D341Med (cell line): ENCODE measurements at regions not wholly inside any gene's neighbourhood (a gene's known extent, or its start where the extent isn't known, plus 50 kb on each side); places are given as distances from the start of the nearest gene placed in this dataset.
"Not testable (repeated sequence)": the region's sequence is repeated elsewhere in the genome, so short reads cannot be mapped to it uniquely, and the experiment has no call there.

Experiments used
- DNase-seq: peaks from one replicate; pipeline ENCODE4 v3.0.0; 2012; ENCODE audit warnings: low spot score

DNA sequence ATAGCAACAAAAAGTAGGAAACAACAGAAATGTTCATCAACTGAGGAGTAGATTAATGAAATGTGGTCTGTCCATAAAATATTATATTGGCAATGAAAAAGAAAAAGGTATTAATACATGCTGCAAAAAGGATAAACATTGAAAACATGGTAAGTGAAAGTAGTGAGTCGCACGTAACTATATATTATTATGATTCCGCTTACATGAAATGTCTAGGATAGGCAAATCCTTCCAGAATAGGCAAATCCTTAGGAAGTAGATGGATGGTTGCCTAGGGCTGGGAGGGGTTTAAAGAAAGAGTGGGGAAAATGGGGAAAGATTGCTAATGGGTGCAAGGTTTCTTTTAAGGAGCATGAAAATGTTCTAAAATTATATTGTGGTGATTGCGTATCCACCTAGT is 198.1 kb upstream of the WSB1 start:
- DNase-seq = not testable (repeated sequence)

DNA sequence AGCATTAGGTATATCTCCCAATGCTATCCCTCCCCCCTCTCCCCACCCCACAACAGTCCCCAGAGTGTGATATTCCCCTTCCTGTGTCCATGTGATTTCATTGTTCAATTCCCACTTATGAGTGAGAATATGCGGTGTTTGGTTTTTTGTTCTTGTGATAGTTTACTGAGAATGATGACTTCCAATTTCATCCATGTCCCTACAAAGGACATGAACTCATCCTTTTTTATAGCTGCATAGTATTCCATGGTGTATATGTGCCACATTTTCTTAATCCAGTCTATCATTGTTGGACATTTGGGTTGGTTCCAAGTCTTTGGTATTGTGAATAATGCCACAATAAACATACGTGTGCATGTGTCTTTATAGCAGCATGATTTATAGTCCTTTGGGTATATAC is 194.6 kb upstream of the WSB1 start:
- DNase-seq = not testable (repeated sequence)

DNA sequence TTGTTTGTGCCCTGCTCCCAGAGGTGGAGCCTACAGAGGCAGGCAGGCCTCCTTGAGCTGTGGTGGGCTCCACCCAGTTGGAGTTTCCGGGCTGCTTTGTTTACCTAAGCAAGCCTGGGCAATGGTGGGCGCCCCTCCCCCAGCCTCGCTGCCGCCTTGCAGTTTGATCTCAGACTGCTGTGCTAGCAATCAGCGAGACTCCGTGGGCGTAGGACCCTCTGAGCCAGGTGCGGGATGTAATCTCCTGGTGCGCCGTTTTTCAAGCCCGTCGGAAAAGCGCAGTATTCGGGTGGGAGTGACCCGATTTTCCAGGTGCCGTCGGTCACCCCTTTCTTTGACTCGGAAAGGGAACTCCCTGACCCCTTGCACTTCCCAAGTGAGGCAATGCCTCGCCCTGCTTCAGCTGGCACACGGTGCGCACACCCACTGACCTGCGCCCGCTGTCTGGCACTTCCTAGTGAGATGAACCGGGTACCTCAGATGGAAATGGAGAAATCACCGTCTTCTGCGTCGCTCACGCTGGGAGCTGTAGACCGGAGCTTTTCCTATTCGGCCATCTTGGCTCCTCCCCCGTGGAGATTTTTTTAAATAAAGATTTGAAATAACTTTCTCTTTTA is 189.2 kb upstream of the WSB1 start:
- not testable (repeated sequence) for DNase-seq

DNA sequence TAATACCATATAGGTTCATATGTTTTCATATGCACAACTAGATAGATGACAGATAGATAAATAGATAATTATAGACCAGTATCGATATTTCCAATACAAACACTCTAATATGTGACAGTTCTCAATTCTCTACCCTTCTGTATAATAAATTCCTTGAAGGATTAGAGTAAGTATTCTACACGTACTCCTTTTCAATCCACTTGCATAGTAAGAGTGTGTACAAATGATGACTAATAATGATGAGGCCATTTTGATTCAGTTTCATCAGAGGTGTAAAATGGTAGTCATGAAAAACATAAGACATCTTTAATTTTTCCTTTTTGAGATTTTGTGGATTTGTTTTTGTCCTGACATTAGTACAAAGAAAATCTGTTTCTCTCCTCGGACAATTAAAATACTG is 188.3 kb upstream of the WSB1 start:
- DNase-seq = no peak

DNA sequence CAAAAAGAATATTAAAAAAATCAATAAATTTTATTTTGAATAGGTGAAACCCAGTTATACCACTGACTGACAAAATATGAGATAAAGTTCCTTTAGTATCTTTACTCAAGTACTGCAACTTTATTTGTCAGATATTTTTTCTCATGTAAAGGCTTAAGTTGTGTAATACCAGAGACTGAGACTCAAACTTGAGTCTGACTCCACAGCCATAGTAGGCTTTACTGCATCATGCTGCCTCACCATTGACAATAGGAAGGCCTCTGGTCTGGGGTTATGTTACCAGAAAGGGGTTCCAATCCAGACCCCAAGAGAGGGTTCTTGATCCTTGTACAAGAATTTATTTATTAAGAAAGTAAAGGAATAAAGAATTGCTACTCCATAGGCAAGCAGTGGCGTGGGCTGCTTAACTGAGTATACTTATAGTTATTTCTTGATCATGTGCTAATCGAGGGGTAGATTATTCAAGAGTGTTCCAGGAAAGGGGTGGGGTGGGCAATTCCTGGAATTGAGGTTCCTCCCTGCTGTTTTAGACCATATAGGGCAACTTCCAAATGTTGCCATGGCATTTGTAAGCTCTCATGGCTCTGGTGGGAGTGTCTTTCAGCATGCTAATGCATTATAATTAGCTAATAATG is 187.4 kb upstream of the WSB1 start:
- DNase-seq = no peak

DNA sequence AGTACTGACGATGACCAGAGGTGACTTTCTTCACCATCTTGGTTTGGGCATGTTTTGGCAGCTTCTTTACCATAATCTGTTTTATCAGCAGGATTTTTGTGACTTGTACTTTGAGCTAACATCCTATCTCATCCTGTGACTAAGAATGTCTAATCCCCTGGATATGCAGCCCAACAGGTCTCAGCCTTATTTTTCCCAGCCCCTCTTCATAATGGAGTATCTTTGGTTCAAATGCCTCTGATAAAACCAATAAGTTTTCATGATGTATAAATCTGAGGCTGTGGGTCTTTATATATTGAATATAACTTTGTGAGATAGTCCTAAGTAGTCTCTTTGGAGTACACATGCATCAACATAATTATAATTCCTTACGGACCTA is 186.9 kb upstream of the WSB1 start:
- DNase-seq = no peak

DNA sequence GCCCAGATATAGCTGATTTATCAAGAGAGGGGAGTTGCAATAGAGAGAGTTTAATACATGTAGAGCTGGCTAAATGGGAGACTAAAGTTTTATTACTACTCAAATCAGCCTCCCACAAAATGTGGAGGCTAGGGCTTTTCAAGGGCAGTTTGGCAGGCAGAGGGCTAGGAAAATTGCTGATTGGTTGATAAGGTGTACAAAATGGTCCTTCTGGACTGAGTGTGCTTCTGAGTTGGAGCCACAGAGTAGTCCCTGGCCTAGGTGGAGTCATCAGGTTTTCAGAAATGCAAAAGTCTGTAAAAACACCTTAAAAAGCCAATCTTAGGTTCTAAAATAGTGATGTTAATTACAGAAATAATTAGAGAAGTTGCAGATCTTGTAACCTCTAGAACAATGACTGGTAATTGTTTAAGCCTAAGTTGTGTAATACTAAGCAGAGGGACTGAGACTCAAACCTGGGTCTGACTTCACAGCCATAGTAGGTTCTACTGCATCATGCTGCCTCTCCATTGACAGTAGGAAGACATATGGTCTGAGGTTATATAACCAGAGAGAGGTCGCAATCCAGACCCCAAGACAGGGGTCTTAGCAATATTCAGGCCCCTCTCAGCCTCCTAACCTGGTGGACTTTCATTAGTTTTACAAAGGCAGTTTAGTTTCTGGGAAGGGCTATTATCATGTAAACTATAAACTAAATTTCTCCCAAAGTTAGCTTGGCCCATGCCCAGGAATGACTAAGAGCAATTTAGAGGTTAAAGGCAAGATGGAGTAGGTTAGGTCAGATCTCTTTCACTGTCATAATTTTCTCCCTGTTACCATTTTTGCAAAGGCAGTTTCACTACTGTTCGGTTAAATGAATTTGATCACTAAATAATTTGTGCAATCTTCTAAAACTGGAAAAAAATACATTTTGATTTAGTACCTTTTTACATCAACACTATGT is 186.3 kb upstream of the WSB1 start:
- not testable (repeated sequence) for DNase-seq

DNA sequence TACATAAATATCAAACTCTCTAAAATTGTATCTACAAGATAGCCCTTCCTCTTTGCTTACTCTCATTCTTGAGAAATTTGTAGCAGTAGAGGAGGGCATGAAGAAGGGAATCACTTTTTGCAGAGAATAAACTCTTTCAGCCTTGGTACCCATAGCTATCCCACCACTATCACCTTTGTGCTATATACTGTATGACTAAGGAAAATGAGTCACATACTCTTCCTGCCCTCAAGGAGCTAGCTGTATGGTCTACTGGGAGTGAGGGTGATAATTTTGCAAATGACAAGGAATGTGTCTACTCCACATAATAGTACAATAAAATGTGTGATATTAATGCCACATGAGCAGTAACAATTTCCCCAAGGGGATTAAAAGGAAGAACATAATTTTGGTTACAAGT is 184.6 kb upstream of the WSB1 start:
- no peak for DNase-seq

DNA sequence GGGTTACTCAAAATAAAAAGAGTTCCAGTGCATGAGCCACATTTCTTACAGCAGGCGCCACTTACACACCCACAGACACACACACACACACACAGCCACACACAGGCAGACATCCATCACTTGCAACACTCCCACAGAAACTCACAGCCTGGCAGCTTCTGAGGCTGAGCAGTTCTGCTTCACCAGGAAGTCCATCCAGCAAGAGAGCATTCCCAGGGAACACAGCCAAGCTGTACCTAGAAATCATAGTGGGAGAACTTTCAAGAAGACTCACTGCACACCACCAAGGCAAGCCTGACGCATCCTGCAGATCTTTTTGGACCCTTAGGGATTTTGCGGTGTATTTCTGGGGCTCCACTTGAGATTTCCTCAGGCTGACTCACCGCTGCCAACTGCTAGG is 140.9 kb upstream of the WSB1 start:
- no peak for DNase-seq

GRCh38 chr17:27155866-27156265 is 138.0 kb upstream of the WSB1 start:
- peak; percentile 15 for DNase-seq

DNA sequence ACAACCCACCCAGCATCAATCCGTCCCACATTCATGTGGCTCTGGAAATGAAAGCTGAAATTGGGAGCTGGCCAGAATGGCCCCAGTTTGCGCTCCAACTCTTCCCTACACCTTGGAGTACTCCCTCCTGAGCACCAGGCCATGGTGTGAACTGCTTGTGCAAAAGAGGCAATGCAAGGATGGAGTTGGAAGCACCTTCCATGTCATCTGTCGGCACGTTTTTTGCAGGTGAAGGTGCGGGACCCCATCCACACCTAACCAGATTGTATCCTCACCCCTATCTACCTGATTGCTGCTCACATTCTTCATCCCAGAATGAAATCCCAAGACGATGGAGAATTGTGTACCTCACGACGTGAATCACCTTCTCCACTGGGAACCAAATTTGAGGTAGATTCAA is 136.6 kb upstream of the WSB1 start:
- DNase-seq = peak; percentile 6

DNA sequence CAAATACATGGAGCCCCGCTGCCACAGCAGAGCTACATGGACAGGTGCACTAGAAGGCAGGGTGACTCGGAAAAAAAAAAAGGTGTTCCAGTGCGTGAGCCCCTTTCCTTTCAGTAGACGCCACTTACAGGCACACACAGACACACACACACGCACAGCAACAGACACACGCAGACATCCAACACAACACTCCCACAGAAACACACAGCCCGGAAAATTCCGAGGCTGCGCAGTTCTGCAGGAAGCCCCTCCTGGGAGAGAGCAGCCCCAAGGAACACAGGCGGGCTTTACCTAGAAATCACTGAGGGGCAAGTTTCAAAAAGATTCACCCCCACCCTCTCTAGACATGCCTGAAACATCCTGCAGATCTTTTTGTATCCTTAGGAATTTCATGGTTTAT is 136.0 kb upstream of the WSB1 start:
- peak; percentile 9 for DNase-seq

GRCh38 chr17:27158382-27158781 is 135.5 kb upstream of the WSB1 start:
- peak; percentile 12 for DNase-seq

GRCh38 chr17:27180322-27180721 is 113.6 kb upstream of the WSB1 start:
- DNase-seq = no peak

GRCh38 chr17:27181379-27181925 is 112.5 kb upstream of the WSB1 start:
- not testable (repeated sequence) for DNase-seq

DNA sequence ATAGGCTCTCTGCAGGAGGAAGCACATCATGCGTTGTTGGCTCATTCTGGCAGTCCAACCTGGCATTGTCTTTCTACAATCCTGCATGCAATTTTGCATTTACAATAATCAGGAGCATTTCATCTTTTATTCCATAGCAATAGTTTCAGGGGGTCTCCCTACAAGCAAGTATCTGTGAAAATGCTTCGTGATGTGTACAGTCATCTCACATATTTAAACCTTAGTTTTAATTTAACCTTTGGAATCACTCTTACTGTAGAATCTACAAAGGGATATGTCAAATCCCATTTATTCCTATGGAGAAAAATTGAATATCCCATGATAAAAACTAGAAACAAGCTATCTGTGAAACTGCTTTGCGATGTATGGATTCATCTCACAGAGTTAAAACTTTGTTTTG is 112.0 kb upstream of the WSB1 start:
- DNase-seq = no peak

DNA sequence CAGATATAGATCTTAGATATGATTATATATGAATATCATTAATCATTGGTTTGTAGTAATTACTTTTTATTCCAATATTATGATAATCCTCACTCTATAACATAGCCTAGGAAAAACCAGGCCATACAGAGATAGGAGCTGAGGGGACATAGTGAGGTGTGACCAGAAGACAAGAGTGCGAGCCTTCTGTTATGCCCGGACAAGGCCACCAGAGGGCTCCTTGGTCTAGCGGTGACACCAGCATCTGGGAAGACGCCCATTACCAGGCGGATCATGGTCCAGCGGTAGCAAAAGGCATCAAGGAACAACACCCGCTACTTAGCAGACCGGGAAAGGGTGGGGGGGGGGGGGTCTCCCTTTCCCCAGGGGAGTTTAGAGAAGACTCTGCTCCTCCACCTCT is 96.4 kb upstream of the WSB1 start:
- DNase-seq = not testable (repeated sequence)

GRCh38 chr17:27199948-27200347 is 94.0 kb upstream of the WSB1 start:
- no peak for DNase-seq

DNA sequence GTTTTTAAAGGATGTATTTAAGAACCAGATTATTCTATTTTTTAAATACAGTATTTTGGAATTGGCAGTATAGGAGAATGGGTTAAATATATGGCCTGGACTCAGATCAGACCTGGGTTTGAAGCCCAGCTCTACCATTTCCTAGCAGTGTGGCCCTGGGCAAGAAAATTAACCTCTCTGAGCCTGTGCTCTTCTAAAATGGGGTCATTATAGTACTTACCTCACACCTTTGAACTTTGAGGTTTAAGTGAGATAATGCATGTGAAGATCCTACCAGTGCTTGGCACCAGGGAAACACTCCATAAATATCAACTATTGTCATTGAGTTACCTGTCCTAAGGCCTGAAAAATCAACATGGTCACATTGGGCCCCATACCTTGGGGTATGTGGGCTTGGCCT is 93.4 kb upstream of the WSB1 start:
- DNase-seq = no peak

GRCh38 chr17:27203241-27203640 is 90.7 kb upstream of the WSB1 start:
- no peak for DNase-seq

- DNase-seq = no peak
Measured at GRCh38 chr17:27206447-27206846, 87.5 kb upstream of the WSB1 start.

- no peak for DNase-seq
Measured at GRCh38 chr17:27207073-27207513, 86.8 kb upstream of the WSB1 start.

GRCh38 chr17:27208370-27208769 is 85.5 kb upstream of the WSB1 start:
- not testable (repeated sequence) for DNase-seq
